22Rv1 (cell line): ENCODE measurements at regions not wholly inside any gene's neighbourhood (a gene's known extent, or its start where the extent isn't known, plus 50 kb on each side); places are given as distances from the start of the nearest gene placed in this dataset.

Experiments
- H3K27ac ChIP-seq: fragments of 450-650 bp; 2 replicates; pipeline ENCODE4 v1.5.1; 2017
- CTCF ChIP-seq: fragments of 450-650 bp; IDR thresholded peaks from 2 replicates; pipeline ENCODE4 v1.5.1; 2017; ENCODE audit warnings: mild to moderate bottlenecking
- ZFX ChIP-seq: fragments of 450-650 bp; IDR thresholded peaks from 2 replicates; pipeline ENCODE4 v1.6.1; 2017; ENCODE audit warnings: antibody characterized with exemption, borderline replicate concordance

GRCh38 chr5:162654661-162655405 is 587.3 kb downstream of the GABRG2 start:
- TF ChIP-seq ZFX (no peak), CTCF (no peak)

GRCh38 chr5:162657076-162657475 is 589.5 kb downstream of the GABRG2 start:
- TF ChIP-seq CTCF = no peak
- no peak for TF ChIP-seq ZFX
- no peak overlapping the region for H3K27ac ChIP-seq

More at GRCh38 chr5:162654661-162655405, 587.3 kb downstream of the GABRG2 start:
- no peak overlapping the region for H3K27ac ChIP-seq

GRCh38 chr5:162664846-162665245 is 597.3 kb downstream of the GABRG2 start:
- H3K27ac ChIP-seq = no peak overlapping the region
- TF ChIP-seq ZFX = no peak
- TF ChIP-seq CTCF = no peak

- TF ChIP-seq CTCF = no peak
- no peak for TF ChIP-seq ZFX
- H3K27ac ChIP-seq = no peak overlapping the region
These were observed 601.4 kb downstream of the GABRG2 start for GRCh38 chr5:162668926-162669325.

GRCh38 chr5:162672061-162672460 is 604.5 kb downstream of the GABRG2 start:
- TF ChIP-seq ZFX (no peak), CTCF (no peak)
- no peak overlapping the region for H3K27ac ChIP-seq

GRCh38 chr5:162683284-162683683 is 615.7 kb downstream of the GABRG2 start:
- peak overlapping the region; percentile 30 for H3K27ac ChIP-seq
- TF ChIP-seq ZFX (no peak), CTCF (no peak)

- TF ChIP-seq CTCF (no peak), ZFX (no peak)
- peak overlapping the region; percentile 30 for H3K27ac ChIP-seq
These were observed 616.6 kb downstream of the GABRG2 start for GRCh38 chr5:162684145-162684544.
